ENCODE measurements at regions not wholly inside any gene's neighbourhood (a gene's known extent, or its start where the extent isn't known, plus 50 kb on each side); places are given as distances from the start of the nearest gene placed in this dataset.

GRCh38 chr7:81211934-81212320 lies 293.1 kb upstream of the SEMA3C start:
- no peaks in the 10 kb centered on the region for H4K20me1 ChIP-seq (ENCODE audit: insufficient read depth, low read length)
- in situ Hi-C loops (cut with HindIII; ENCODE audit: extremely low pct_ligation_motif_present, low pct_unique_long_range_greater_than_20kb) (no loop called here), intact Hi-C loops (cut with micrococcal nuclease; ENCODE audit: unreplicated experiment) (no loop called here)
- H3K27me3 ChIP-seq (ENCODE audit: control insufficient read depth in 1 of 2, insufficient read depth in 2 of 2, low read length in 2 of 2), result no peaks in the 10 kb centered on the region
- TF ChIP-seq KDM5A (IDR thresholded peaks at IDR 0.05; ENCODE audit: borderline replicate concordance, low read length), result no peak
- TF ChIP-seq ZNF619 (CRISPR knock-in tag; IDR thresholded peaks at IDR 0.05), result no peak
- TF ChIP-seq ZNF567 (CRISPR knock-in tag; IDR thresholded peaks at IDR 0.05; ENCODE audit: borderline replicate concordance), result no peak
- no peak for TF ChIP-seq MXD1 (CRISPR knock-in tag; IDR thresholded peaks at IDR 0.05)
- TF ChIP-seq RARG (CRISPR knock-in tag; IDR thresholded peaks at IDR 0.05; ENCODE audit: low read depth), result no peak
- TF ChIP-seq ZNF670 (CRISPR knock-in tag; IDR thresholded peaks at IDR 0.05; ENCODE audit: borderline replicate concordance), result no peak
- H3K36me3 ChIP-seq (replicated peaks in 1 of 2; ENCODE audit: control insufficient read depth in 1 of 2, insufficient read depth in 2 of 2, low read length in 2 of 2), result no peaks in the 10 kb centered on the region
- no peak overlapping the region for H3K27ac ChIP-seq (ENCODE audit: extremely low read length, insufficient read depth, low read length)
- no peak overlapping the region for H3K4me3 ChIP-seq (replicated peaks in 1 of 3; ENCODE audit: insufficient read depth in 1 of 3, low read depth in 2 of 3, low read length in 3 of 3)
- no peak for ATAC-seq
- POLR2A ChIA-PET, result no interaction called here
- no peak overlapping the region for H3K9ac ChIP-seq (ENCODE audit: insufficient read depth, low read depth, low read length)
- FAIRE-seq, result no peak
- no peak for DNase-seq (ENCODE audit: low spot score)
- no TSS peak for BruUV-seq (replicated peaks)
- H2AFZ ChIP-seq (ENCODE audit: low read length), result no peak overlapping the region
- H3K79me2 ChIP-seq (ENCODE audit: insufficient read depth, low read length), result no peaks in the 10 kb centered on the region
- CTCF ChIA-PET (ENCODE audit: low intra/inter-chr PET ratio, low total read pairs), result no interaction called here
- 40% methylated on average over 4 of the region's 4 CpGs for WGBS (ENCODE audit: low lambda C conversion rate)
- no peaks in the 10 kb centered on the region for H3K9me3 ChIP-seq (ENCODE audit: low read length)
- H3K4me2 ChIP-seq (ENCODE audit: low read depth, low read length), result no peak overlapping the region
- H3K4me1 ChIP-seq (ENCODE audit: insufficient read depth, low read length), result no peaks in the 10 kb centered on the region

- intact Hi-C loops (cut with micrococcal nuclease; ENCODE audit: unreplicated experiment) (no loop called here), in situ Hi-C loops (cut with HindIII; ENCODE audit: extremely low pct_ligation_motif_present, low pct_unique_long_range_greater_than_20kb) (no loop called here)
- Histone ChIP-seq H4K20me1 (ENCODE audit: insufficient read depth, low read length) (no peaks in the 10 kb centered on the region), H3K36me3 (replicated peaks in 1 of 2; ENCODE audit: control insufficient read depth in 1 of 2, insufficient read depth in 2 of 2, low read length in 2 of 2) (no peaks in the 10 kb centered on the region), H2AFZ (ENCODE audit: low read length) (no peak overlapping the region), H3K4me3 (replicated peaks in 1 of 3; ENCODE audit: insufficient read depth in 1 of 3, low read depth in 2 of 3, low read length in 3 of 3) (no peak overlapping the region), H3K27me3 (ENCODE audit: control insufficient read depth in 1 of 2, insufficient read depth in 2 of 2, low read length in 2 of 2) (no peaks in the 10 kb centered on the region), H3K9me3 (ENCODE audit: low read length) (no peaks in the 10 kb centered on the region), H3K9ac (ENCODE audit: insufficient read depth, low read depth, low read length) (no peak overlapping the region), H3K4me2 (ENCODE audit: low read depth, low read length) (no peak overlapping the region), H3K27ac (ENCODE audit: extremely low read length, insufficient read depth, low read length) (no peak overlapping the region), H3K4me1 (ENCODE audit: insufficient read depth, low read length) (no peaks in the 10 kb centered on the region), H3K79me2 (ENCODE audit: insufficient read depth, low read length) (no peaks in the 10 kb centered on the region)
- no peak for FAIRE-seq
- POLR2A ChIA-PET, result no interaction called here
- TF ChIP-seq MAFF (IDR thresholded peaks at IDR 0.05; ENCODE audit: low read depth, low read length) (peak; percentile 36; the same call in 1 of the 2 replicates), ZHX1 (CRISPR knock-in tag; IDR thresholded peaks at IDR 0.05; ENCODE audit: low read depth) (no peak), MAFK (conservative IDR thresholded peaks at IDR 0.05 in 1 of 2, IDR thresholded peaks at IDR 0.05 in 1 of 2; ENCODE audit: low read length in 2 of 2) (peak; percentile 20 to 61; a peak in 2 of 4 replicates)
- BruUV-seq (replicated peaks), result no TSS peak
- ATAC-seq, result no peak
- WGBS (ENCODE audit: low lambda C conversion rate), result 14% methylated on average over 6 of the region's 6 CpGs
- DNase-seq (ENCODE audit: low spot score), result no peak
- CTCF ChIA-PET (ENCODE audit: low intra/inter-chr PET ratio, low total read pairs), result no interaction called here
Measured at GRCh38 chr7:81211204-81211933, 292.5 kb upstream of the SEMA3C start.

Measured in HepG2 (cell line).